Stimulated activated CD4-positive, alpha-beta T cell treated with anti-CD3 and anti-CD28 coated beads, Interleukin-15, amount 100 ng/mL, for 48 hours (primary cell): ENCODE measurements at regions not wholly inside any gene's neighbourhood (a gene's known extent, or its start where the extent isn't known, plus 50 kb on each side); places are given as distances from the start of the nearest gene placed in this dataset.

Source experiments
- DNase-seq, 2 donors: peaks; one replicate each; pipeline ENCODE4 v3.0.0-alpha.2; 2020; ENCODE audit warnings: low read depth in 2 of 2

DNA sequence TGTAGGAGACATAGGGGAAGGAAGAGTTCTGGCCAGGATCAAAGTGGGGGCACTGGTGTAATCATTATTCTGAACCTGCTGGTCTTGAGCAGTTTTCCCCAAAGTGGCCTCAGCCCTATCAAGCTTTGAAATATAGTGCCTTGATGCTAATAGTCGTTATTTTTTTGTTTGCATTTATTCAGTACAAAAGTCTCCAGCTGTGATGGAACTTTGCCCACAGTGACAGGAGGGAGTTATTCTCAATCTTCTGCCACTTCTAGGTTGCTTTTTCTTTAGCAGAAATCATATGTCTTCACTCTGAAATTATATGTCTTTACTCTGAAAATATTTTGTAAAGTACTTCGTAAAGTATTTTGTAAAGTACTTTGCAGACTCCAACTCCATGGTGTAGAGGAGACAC is 93.1 kb downstream of the FAT3 start:
- DNase-seq: no peak

DNA sequence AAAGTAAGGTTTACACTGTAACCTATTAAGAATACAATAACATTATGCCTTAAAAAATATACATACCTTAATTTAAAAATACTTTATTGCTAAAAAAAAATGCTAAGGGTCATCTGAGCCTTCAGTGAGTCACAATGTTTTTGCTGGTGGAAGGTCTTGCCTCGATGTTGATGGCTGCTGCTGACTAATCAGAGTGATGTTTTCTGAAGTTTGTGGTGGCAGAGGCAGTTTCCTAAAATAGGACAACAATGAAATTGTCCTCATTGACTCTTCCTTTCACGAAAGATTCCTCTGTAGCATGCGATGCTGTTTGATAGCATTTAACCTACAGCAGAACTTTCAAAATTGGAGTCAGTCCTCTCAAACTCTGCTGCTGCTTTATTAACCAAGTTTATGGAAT is 97.6 kb downstream of the FAT3 start:
- DNase-seq: no peak

- DNase-seq: no peak
Measured at GRCh38 chr11:92324890-92325289, 100.3 kb downstream of the FAT3 start.

DNA sequence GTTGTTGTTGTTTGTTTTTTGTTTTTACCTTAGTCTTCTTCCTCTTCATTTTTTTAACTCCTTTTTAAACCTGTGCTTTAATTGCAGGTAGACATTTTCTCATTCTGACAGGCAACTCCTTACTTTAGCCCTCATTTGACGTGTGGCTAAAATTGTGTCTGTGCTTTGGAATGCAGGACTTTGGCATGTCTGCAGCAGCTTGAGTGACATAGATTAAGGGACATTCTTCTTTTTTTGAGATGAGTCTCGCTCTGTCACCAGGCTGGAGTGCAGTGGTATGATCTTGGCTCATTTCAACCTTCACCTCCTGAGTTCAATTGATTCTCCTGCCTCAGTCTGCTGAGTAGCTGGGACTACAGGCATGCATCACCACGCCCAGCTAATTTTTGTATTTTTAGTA is 100.8 kb downstream of the FAT3 start:
- no peak for DNase-seq

- DNase-seq: no peak
Measured at GRCh38 chr11:92329137-92329536, 104.5 kb downstream of the FAT3 start.

GRCh38 chr11:92329646-92330045 is 105.0 kb downstream of the FAT3 start:
- DNase-seq: no peak

GRCh38 chr11:92330114-92330513 is 105.5 kb downstream of the FAT3 start:
- DNase-seq: no peak

DNA sequence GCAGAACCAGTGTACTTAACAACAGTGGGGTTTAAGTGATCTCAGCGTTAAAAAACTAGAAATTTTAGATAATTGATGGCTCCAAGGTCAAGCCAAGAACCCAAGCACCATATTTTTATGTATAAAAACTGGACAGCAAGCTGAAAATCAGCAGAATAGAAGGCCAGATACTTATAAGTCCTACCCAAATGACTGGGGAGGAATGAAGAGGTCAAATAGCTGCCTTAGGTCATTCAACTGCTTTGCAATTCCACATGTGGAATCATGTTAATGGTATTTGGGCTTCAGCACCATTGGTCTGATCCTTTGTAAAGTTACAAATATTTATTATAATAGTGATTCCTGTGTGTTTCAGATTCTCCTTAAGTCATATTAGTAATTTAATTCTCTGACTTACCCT is 108.4 kb downstream of the FAT3 start:
- no peak for DNase-seq

DNA sequence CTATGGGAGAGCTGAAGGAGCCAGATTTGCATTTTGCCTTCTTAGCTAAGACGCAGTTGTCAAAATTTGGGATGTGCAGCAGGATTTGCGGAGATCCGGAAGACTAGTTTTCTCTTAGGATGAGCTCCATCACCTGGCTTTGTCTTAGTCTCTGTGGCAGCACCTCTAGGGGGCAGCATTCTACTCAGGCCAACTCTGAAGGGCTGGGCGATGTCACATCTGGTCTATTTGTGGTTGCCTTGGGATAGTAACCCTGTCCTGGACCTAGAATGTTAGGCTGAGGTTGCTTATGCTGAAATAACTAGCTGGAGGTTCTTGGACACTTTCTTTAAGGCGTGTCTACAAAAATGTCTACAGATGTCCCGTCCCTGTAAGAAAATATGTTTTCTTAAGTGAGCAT is 116.2 kb downstream of the FAT3 start:
- DNase-seq: no peak

GRCh38 chr11:92342034-92342720 is 117.6 kb downstream of the FAT3 start:
- DNase-seq: no peak

- DNase-seq: no peak
Measured at GRCh38 chr11:92342886-92343285, 118.3 kb downstream of the FAT3 start.

DNA sequence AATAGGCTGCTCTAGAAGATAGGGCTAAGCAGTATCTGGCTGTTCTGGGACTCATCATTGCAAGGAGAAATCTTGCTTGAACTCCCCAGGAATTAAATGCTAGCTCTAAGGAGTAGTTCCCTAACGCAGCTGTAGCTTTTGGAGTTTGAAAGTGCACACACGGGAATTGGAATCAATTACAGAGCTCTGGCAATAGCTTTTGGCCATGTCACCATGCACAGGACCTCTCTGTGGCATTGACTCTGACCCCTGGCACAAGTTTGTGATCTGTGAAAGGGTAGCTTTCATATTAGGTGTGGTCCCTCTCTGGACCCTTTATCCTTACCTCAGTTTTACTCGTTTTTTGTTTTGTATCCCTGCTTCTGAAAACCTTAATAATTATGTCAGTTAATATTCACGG is 121.6 kb downstream of the FAT3 start:
- no peak for DNase-seq

DNA sequence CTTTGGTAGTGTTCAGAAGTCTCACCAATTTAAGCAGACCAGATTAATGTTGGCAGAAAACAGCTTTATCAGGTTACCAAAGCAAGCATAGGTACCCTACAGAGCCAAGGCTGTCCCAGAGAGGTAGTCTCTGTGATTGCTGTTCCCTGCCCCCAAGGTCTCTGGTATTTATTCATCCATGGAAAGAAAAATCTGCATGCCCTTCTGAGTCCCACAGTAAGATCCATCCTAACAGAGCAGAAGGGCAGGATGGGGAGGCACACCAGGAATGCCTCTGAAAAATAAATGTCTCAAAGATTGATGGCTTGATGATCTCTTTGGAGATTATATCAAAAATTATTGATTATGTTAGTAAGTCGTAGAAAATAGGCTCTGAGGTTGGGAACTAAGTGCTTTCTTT is 122.8 kb downstream of the FAT3 start:
- no peak for DNase-seq

DNA sequence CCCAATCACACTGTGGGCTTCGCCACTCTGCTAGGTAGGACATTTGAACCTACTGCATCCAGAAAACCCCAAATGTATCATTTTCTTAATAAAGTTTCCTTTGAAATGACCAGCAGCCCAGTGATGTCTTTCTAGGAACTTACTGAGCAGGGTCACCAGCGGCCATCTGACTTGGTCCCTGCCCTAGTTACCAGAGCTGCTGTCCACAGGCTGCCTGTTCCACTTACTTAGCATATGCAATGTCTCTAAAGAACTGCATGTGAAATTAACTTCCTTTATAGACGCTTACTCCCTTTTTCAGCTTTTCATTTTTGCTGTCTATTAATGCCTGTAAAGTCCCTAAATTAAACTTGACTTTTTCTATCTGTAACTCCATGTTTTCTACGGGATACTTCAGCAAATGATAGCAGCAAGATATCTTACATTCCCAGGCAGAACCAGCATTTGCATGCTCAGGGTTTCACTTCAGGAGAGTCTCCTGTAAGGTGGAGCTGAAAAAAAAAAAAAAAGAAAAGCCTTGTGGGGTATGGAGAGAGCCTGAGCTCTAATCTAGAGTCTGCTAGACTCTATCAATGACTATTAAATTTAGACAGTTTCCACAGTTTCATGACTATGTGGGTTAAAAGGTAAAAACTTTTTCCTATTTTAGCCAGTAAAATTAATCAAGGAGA is 125.0 kb downstream of the FAT3 start:
- DNase-seq: no peak

DNA sequence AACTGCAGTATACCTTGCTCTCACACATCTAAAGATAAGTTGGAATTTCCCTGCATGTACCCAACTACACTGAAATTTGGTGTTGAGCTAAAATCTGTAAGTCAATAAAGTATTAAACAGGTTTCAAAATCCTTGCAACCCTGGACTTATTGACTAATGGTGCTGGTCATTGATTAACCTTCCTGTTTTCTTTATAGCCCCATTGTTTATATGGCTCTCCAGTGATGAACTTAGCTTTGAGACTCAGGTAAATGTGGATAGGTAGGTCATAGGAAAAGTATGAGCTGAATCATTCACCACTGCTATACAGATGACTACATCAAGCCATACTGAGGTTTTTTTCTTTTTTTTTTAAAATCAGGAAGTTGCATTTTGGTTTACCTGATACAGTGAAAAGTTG is 132.7 kb downstream of the FAT3 start:
- no peak for DNase-seq

DNA sequence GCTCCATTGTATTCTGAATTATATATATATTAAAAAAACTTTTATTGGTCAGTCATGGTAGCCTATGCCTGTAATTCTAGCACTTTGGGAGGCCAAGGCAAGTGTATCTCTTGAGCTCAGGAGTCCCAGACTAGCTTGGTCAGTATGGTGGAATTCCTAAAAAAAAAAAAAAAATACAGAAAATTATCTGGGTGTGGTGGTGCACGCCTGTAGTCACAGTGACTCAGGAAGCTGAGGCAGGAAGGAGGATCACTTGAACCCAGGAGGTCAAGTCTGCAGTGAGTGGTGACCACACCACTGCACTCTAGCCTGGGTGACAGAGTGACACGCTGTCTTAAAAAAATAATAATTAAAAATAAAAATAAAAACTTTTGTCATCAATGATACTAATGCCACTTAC is 133.2 kb downstream of the FAT3 start:
- no peak for DNase-seq

DNA sequence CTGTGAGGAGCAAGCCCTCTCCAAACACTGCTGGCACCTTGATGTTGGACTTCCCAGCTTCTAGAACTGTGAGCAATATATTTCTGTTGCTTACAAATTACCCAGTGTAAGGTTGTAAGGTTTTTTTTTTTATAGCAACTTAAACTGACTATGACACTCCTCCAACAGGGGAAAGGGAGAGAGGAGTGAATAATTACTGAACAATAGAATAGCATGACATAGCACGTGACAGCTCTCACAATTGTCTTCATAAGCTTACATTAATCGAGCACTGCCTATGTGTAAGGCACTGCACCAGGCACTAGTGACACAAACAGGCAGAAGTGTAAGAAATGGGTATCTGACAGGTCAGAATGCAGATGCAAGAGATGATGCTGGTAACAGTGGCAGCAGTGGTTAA is 136.9 kb downstream of the FAT3 start:
- DNase-seq: no peak

- no peak for DNase-seq
Measured at GRCh38 chr11:92362989-92363388, 138.4 kb downstream of the FAT3 start.

DNA sequence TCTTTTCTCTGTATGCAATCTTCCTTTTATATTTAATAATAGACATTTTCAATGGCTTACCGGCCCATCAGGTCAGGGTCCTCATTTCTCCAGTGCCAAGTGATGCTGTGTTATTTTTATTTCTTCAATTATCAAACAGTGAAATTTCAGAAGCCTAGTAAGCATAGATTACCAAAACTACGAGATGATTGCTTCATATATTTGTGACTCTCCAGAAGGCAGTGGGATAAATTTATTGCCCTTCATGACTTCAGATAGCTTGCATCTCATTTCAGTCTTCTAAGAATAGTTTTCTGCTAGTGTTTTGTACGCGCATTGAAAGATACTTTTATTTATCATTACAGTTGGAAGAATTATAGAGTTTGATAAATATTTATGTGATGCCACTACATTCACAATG is 139.6 kb downstream of the FAT3 start:
- no peak for DNase-seq

DNA sequence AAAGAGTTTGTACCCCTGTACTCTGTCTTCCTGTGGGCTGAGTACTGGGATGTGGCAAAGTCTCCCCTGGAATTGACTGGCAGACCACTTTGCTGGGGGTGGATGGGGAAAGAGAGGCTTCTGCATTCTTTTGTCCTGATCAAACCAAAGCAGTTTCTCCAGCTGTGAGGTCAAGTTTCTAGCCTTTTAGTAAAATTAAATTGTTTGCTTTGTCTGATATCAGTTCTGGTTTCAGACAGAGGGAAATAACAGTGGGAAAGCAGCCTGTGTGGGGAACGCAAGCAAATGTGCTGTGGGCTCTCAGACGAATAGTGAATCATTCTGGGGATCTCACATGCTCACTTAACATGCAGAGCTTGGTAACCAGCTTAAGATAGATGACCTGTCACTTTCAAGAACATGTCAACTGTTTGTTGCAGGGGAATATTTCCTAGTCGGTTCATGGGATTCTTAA is 151.6 kb downstream of the FAT3 start:
- DNase-seq: no peak

- no peak for DNase-seq
Measured at GRCh38 chr11:92376680-92377079, 152.1 kb downstream of the FAT3 start.

DNA sequence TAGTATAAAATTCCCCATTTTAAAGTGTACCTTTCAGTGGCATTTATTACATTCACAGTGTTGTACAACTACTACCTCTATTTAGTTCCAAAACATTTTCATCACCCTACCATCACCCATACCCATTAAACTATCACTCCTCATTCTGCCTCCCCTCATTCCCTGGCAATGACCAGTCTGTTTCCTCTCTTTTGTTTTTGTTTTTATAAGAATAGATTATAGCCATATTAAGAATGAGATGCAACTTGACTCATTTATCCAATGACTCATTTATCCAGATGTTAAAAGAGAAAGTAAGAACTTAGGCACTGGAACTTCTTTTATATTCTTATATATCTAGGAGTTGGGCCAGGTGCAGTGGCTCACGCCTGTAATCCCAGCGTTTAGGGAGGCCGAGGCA is 156.3 kb downstream of the FAT3 start:
- no peak for DNase-seq

DNA sequence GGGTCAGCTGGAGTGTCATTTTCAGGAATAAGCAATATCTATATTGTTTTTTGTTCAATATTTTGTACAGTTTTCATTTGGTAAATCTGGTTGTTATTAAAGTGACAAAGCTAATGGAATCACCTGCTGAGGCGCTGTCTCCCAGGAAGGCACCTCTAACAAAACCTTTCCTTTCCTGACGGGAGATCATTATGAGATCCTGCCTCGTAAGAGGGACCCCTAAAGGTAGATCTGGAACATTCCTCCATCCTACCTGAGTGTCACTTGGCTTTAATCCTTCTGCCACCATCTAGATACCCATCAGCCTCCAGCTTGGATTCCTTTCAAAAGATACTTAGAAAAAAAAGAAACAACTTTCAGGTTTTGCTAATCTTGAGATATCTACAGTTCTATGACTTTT is 157.7 kb downstream of the FAT3 start:
- no peak for DNase-seq

DNA sequence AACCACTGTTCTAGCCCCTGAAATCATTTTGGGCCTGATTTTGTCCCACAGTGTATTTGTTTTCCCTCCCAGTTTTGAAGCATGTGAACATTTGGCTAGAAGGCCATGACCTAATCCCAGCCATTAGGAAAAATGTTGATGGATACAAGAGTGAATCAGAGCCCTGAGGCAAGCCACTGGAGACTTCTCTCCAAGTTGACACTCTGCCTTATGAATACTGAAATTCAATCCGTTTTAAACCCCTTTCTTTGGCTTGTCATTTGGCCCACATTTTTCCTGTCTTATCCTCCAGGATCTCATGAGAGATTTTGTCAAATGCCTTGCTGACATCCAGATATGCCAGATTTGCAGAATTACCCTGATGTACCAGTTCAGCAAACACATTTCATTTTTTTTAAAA is 158.8 kb downstream of the FAT3 start:
- DNase-seq: no peak
